H9 (cell line): ENCODE measurements at regions not wholly inside any gene's neighbourhood (a gene's known extent, or its start where the extent isn't known, plus 50 kb on each side); places are given as distances from the start of the nearest gene placed in this dataset.

Source experiments
- DNase-seq: peaks from one replicate; pipeline ENCODE4 v3.0.0-alpha.2; 2017
- H2AFZ ChIP-seq: one replicate; pipeline ENCODE4 v1.6.1; 2013; ENCODE audit warnings: mild to moderate bottlenecking, low read length, control low read depth, moderate library complexity
- H2AK5ac ChIP-seq: 2 replicates; pipeline ENCODE4 v1.6.1; 2013; ENCODE audit warnings: low read length, control low read depth, mixed read lengths; ENCODE audit not compliant: insufficient read length
- H2BK120ac ChIP-seq: one replicate; pipeline ENCODE4 v1.6.1; 2013; ENCODE audit warnings: low read depth, mild to moderate bottlenecking, low read length, control low read depth, inconsistent platforms; ENCODE audit not compliant: poor library complexity, severe bottlenecking
- H2BK12ac ChIP-seq: 2 replicates; pipeline ENCODE4 v1.6.1; 2013; ENCODE audit warnings: low read length, control low read depth, mixed read lengths, low read depth; ENCODE audit not compliant: insufficient read length
- H2BK15ac ChIP-seq: 2 replicates; pipeline ENCODE4 v1.6.1; 2013; ENCODE audit warnings: low read depth, low read length, control low read depth
- H2BK20ac ChIP-seq: one replicate; pipeline ENCODE4 v1.6.1; 2013; ENCODE audit warnings: low read depth, mild to moderate bottlenecking, low read length, control low read depth, inconsistent platforms; ENCODE audit not compliant: poor library complexity, severe bottlenecking
- H2BK5ac ChIP-seq: 2 replicates; pipeline ENCODE4 v1.6.1; 2013; ENCODE audit warnings: low read length, control low read depth, mixed read lengths; ENCODE audit not compliant: insufficient read length
- H3K14ac ChIP-seq: 2 replicates; pipeline ENCODE4 v1.6.1; 2013; ENCODE audit warnings: low read length, control low read depth; ENCODE audit not compliant: insufficient read depth
- H3K18ac ChIP-seq: 2 replicates; pipeline ENCODE4 v1.6.1; 2013; ENCODE audit warnings: low read depth, mild to moderate bottlenecking, mixed read lengths, low read length, control low read depth; ENCODE audit not compliant: insufficient read length
- H3K23ac ChIP-seq: 2 replicates; pipeline ENCODE4 v1.6.1; 2013; ENCODE audit warnings: low read length, control low read depth, mixed read lengths, low read depth; ENCODE audit not compliant: insufficient read length
- H3K23me2 ChIP-seq: 2 replicates; pipeline ENCODE4 v1.6.1; 2013; ENCODE audit warnings: low read depth, mild to moderate bottlenecking, mixed read lengths, low read length, control low read depth; ENCODE audit not compliant: insufficient read length, poor library complexity, severe bottlenecking
- H3K27ac ChIP-seq: 2 replicates; pipeline ENCODE4 v1.5.1; 2013; ENCODE audit warnings: low read length, control low read depth, mixed read lengths, low read depth; ENCODE audit not compliant: insufficient read length
- H3K27me3 ChIP-seq: 2 replicates; pipeline ENCODE4 v1.6.1; 2013; ENCODE audit warnings: low read length, control low read depth, inconsistent platforms; ENCODE audit not compliant: insufficient read depth
- H3K4ac ChIP-seq: 2 replicates; pipeline ENCODE4 v1.6.1; 2013; ENCODE audit warnings: low read depth, mild to moderate bottlenecking, control low read depth, inconsistent platforms, low read length, moderate library complexity
- H3K4me1 ChIP-seq: 2 replicates; pipeline ENCODE4 v1.6.1; 2013; ENCODE audit warnings: low read length, control low read depth, inconsistent platforms; ENCODE audit not compliant: insufficient read depth
- H3K4me2 ChIP-seq: 2 replicates; pipeline ENCODE4 v1.6.1; 2013; ENCODE audit warnings: low read length, control low read depth, mixed read lengths; ENCODE audit not compliant: insufficient read length, insufficient read depth
- H3K56ac ChIP-seq: 2 replicates; pipeline ENCODE4 v1.6.1; 2013; ENCODE audit warnings: low read depth, mild to moderate bottlenecking, mixed read lengths, low read length, control low read depth; ENCODE audit not compliant: insufficient read length
- H3K79me1 ChIP-seq: 2 replicates; pipeline ENCODE4 v1.6.1; 2013; ENCODE audit warnings: low read depth, mild to moderate bottlenecking, moderate library complexity, low read length, control low read depth, inconsistent platforms; ENCODE audit not compliant: insufficient read depth, poor library complexity, severe bottlenecking
- H3K79me2 ChIP-seq: 2 replicates; pipeline ENCODE4 v1.6.1; 2013; ENCODE audit warnings: low read length, control low read depth, inconsistent platforms; ENCODE audit not compliant: insufficient read depth
- H3K9ac ChIP-seq: 2 replicates; pipeline ENCODE4 v1.6.1; 2013; ENCODE audit warnings: low read length, control low read depth, mixed read lengths; ENCODE audit not compliant: insufficient read length; ENCODE audit errors: extremely low read depth
- H3K9me3 ChIP-seq: one replicate; pipeline ENCODE4 v1.6.1; 2013; ENCODE audit warnings: low read depth, low read length, inconsistent platforms; ENCODE audit not compliant: control insufficient read depth
- H3T11ph ChIP-seq: one replicate; pipeline ENCODE4 v1.6.1; 2013; ENCODE audit warnings: mild to moderate bottlenecking, low read length, control low read depth, inconsistent platforms
- H4K20me1 ChIP-seq: one replicate; pipeline ENCODE4 v1.6.1; 2013; ENCODE audit not compliant: control insufficient read depth, insufficient read length, insufficient read depth
- H4K5ac ChIP-seq: 2 replicates; pipeline ENCODE4 v1.6.1; 2013; ENCODE audit warnings: low read depth, mild to moderate bottlenecking, mixed read lengths, low read length, control low read depth; ENCODE audit not compliant: insufficient read length
- H4K8ac ChIP-seq: replicated peaks from 2 replicates; pipeline ENCODE4 v1.6.1; 2013; ENCODE audit warnings: low read length, control low read depth, mixed read lengths, low read depth; ENCODE audit not compliant: insufficient read length
- H4K91ac ChIP-seq: 2 replicates; pipeline ENCODE4 v1.6.1; 2013; ENCODE audit warnings: low read depth, mild to moderate bottlenecking, moderate library complexity, mixed read lengths, low read length, control low read depth; ENCODE audit not compliant: insufficient read length
- H3K27ac Mint-ChIP-seq, 3 experiments: 2 replicates in 2 of 3; 3 replicates in 1 of 3; pipeline ENCODE4 v1.8.0; 2020 to 2021; ENCODE audit warnings: mixed read lengths in 3 of 3, mild to moderate bottlenecking in 1 of 3, moderate library complexity in 1 of 3
- H3K27me3 Mint-ChIP-seq: 2 replicates; pipeline ENCODE4 v1.8.0; 2021; ENCODE audit warnings: low read depth, mild to moderate bottlenecking, moderate library complexity, mixed read lengths
- H3K36me3 Mint-ChIP-seq, 3 experiments: 2 replicates in 2 of 3; 3 replicates in 1 of 3; pipeline ENCODE4 v1.8.0; 2020 to 2021; ENCODE audit warnings: low read depth in 3 of 3, mixed read lengths in 3 of 3; ENCODE audit not compliant: insufficient read depth in 1 of 3
- H3K4me1 Mint-ChIP-seq, 2 experiments: 2 replicates each; pipeline ENCODE4 v1.8.0; 2020; ENCODE audit warnings: mixed read lengths in 2 of 2
- H3K4me3 Mint-ChIP-seq, 2 experiments: 2 replicates in 1 of 2; 3 replicates in 1 of 2; pipeline ENCODE4 v1.8.0; 2020 to 2021; ENCODE audit warnings: mild to moderate bottlenecking in 2 of 2, mixed read lengths in 2 of 2, moderate library complexity in 1 of 2
- H3K9me3 Mint-ChIP-seq, 2 experiments: 2 replicates in 1 of 2; 3 replicates in 1 of 2; pipeline ENCODE4 v1.8.0; 2020; ENCODE audit warnings: mild to moderate bottlenecking in 2 of 2, mixed read lengths in 2 of 2, moderate library complexity in 1 of 2
- CTCF ChIP-seq: fragments of 200-600 bp; sonication (generic); conservative IDR thresholded peaks from 3 replicates; pipeline ENCODE4 v1.8.0; 2021; ENCODE audit warnings: antibody characterized with exemption, mild to moderate bottlenecking
- WGBS: extraction: QIAGEN DNeasy Blood & Tissue Kit; methylation state at CpG from one replicate; pipeline ENCODE4 v1.1.7; 2013; ENCODE audit warnings: missing lambda C conversion rate, low lambda C conversion rate, mixed read lengths; ENCODE audit not compliant: insufficient read length; ENCODE audit errors: extremely low coverage; 5-methylcytosine and 5-hydroxymethylcytosine counted together

DNA sequence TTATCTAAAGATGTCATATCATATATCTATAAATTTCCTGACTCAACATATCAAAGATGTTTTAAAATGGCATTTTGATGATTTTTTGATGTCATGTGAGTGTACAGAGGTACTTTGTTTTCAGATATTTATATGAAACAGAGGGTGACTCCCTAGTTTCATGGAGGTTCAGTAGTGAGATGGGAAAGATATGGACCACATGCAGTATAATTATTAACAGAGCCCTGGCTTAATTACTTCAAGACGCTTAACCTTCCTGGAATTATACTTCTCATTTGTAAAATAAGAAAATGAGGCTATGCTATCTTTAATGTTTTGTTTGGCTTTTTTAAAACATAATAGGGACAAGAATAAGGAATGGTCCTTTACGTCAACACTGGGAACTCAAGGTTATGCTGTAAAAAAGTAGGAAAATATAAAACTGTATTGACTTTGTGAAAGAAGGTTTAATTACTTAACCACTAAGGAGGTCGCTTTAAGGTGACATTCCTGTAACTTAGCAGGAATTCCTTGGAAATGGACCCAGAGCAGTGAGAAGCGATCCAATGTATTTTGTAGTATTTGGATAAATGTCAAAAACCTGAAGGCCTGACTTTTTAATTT, 821.0 kb upstream of the IGFBP3 start:
- Mint-ChIP-seq H3K27me3 (no peaks in the 10 kb centered on the region), H3K4me1 (peaks cover 10 to 11% of the 10 kb centered on the region in 2 experiments), H3K9me3 (no peaks in the 10 kb centered on the region; a peak in 2 of 5 replicates), H3K4me3 (no peak overlapping the region), H3K36me3 (no peaks in the 10 kb centered on the region; a peak in 1 of 7 replicates), H3K27ac (no peak overlapping the region)
- H3K56ac ChIP-seq, result no peak overlapping the region
- no peak overlapping the region for H3K14ac ChIP-seq
- no peak overlapping the region for H2BK20ac ChIP-seq
- H3K27ac ChIP-seq, result no peak overlapping the region
- no peaks in the 10 kb centered on the region for H3K79me2 ChIP-seq
- H4K5ac ChIP-seq, result no peak overlapping the region
- H3T11ph ChIP-seq, result no peak overlapping the region
- no peaks in the 10 kb centered on the region for H3K23me2 ChIP-seq
- no peak overlapping the region for H2AK5ac ChIP-seq
- no peak overlapping the region for H3K18ac ChIP-seq
- DNase-seq, result no peak
- H2BK120ac ChIP-seq, result no peak overlapping the region
- H3K79me1 ChIP-seq, result no peaks in the 10 kb centered on the region
- no peak overlapping the region for H2AFZ ChIP-seq
- H2BK5ac ChIP-seq, result no peak overlapping the region
- H2BK12ac ChIP-seq, result no peak overlapping the region
- no peak overlapping the region for H4K91ac ChIP-seq
- no CpG with 5 or more reads among the region's 4 CpGs for WGBS
- no peaks in the 10 kb centered on the region for H4K20me1 ChIP-seq
- no peak overlapping the region for H3K4me2 ChIP-seq
- H2BK15ac ChIP-seq, result no peak overlapping the region
- H3K9me3 ChIP-seq, result no peaks in the 10 kb centered on the region
- H3K9ac ChIP-seq, result no peak overlapping the region
- no peak overlapping the region for H3K4ac ChIP-seq
- TF ChIP-seq CTCF, result no peak
- no peak overlapping the region for H4K8ac ChIP-seq
- H3K23ac ChIP-seq, result no peak overlapping the region
- H3K4me1 ChIP-seq, result no peaks in the 10 kb centered on the region; the same call in 1 of the 2 replicates
- no peaks in the 10 kb centered on the region for H3K27me3 ChIP-seq
